GM18520 (cell line): ENCODE measurements at regions not wholly inside any gene's neighbourhood (a gene's known extent, or its start where the extent isn't known, plus 50 kb on each side); places are given as distances from the start of the nearest gene placed in this dataset.
"Not testable (repeated sequence)": the region's sequence is repeated elsewhere in the genome, so short reads cannot be mapped to it uniquely, and the experiment has no call there.

ENCODE experiments used
- ATAC-seq: cut with Tn5 transposase; IDR thresholded peaks from one replicate; pipeline ENCODE4 v1.9.1; 2021; ENCODE audit not compliant: unreplicated experiment

GRCh38 chrX:22758807-22759481, 240.8 kb upstream of the DDX53 start:
- ATAC-seq: no peak

GRCh38 chrX:22760513-22761057, 239.2 kb upstream of the DDX53 start:
- no peak for ATAC-seq

GRCh38 chrX:22788221-22788620, 211.5 kb upstream of the DDX53 start:
- no peak for ATAC-seq

GRCh38 chrX:22795671-22796070, 204.1 kb upstream of the DDX53 start:
- ATAC-seq: no peak

- ATAC-seq: no peak
Observed at GRCh38 chrX:22800360-22800759, 199.4 kb upstream of the DDX53 start.

- no peak for ATAC-seq
Observed at GRCh38 chrX:22800806-22801205, 199.0 kb upstream of the DDX53 start.

- peak; percentile 41 for ATAC-seq
Observed at GRCh38 chrX:22803353-22803752, 196.4 kb upstream of the DDX53 start.

- no peak for ATAC-seq
Observed at GRCh38 chrX:22810876-22811275, 188.9 kb upstream of the DDX53 start.

GRCh38 chrX:22818061-22818460, 181.7 kb upstream of the DDX53 start:
- ATAC-seq: no peak

GRCh38 chrX:22855693-22856092, 144.1 kb upstream of the DDX53 start:
- no peak for ATAC-seq

- no peak for ATAC-seq
Observed at GRCh38 chrX:22859642-22860041, 140.1 kb upstream of the DDX53 start.

- ATAC-seq: not testable (repeated sequence)
Observed at GRCh38 chrX:22866801-22867200, 133.0 kb upstream of the DDX53 start.

GRCh38 chrX:22882543-22882942, 117.2 kb upstream of the DDX53 start:
- no peak for ATAC-seq

GRCh38 chrX:22889819-22890218, 109.9 kb upstream of the DDX53 start:
- no peak for ATAC-seq

- ATAC-seq: no peak
Observed at GRCh38 chrX:22912616-22913015, 87.1 kb upstream of the DDX53 start.

- no peak for ATAC-seq
Observed at GRCh38 chrX:22922961-22923360, 76.8 kb upstream of the DDX53 start.

GRCh38 chrX:22934640-22935039, 65.1 kb upstream of the DDX53 start:
- no peak for ATAC-seq

- ATAC-seq: no peak
Observed at GRCh38 chrX:22944945-22945344, 54.8 kb upstream of the DDX53 start.
